ENCODE measurements at regions not wholly inside any gene's neighbourhood (a gene's known extent, or its start where the extent isn't known, plus 50 kb on each side); places are given as distances from the start of the nearest gene placed in this dataset.

GRCh38 chr2:8225266-8225665 is 456.6 kb upstream of the ID2 start:
- Histone ChIP-seq H3K27ac (ENCODE audit: insufficient read length, low read depth, low read length) (no peak overlapping the region), H3K27me3 (ENCODE audit: insufficient read depth, low read length) (no peaks in the 10 kb centered on the region), H3K79me1 (ENCODE audit: insufficient read depth, low read depth, low read length, poor library complexity, severe bottlenecking) (no peaks in the 10 kb centered on the region), H3T11ph (ENCODE audit: low read length) (no peak overlapping the region), H3K4me1 (ENCODE audit: insufficient read depth, low read length) (no peaks in the 10 kb centered on the region; the same call in 1 of the 2 replicates), H2AFZ (ENCODE audit: low read length) (no peak overlapping the region), H3K23ac (ENCODE audit: insufficient read length, low read depth, low read length) (no peak overlapping the region), H3K4ac (ENCODE audit: low read depth, low read length) (no peak overlapping the region), H2AK5ac (ENCODE audit: insufficient read length, low read length) (no peak overlapping the region), H4K8ac (replicated peaks; ENCODE audit: insufficient read length, low read depth, low read length) (no peak overlapping the region), H4K5ac (ENCODE audit: insufficient read length, low read depth, low read length) (no peak overlapping the region), H2BK5ac (ENCODE audit: insufficient read length, low read length) (no peak overlapping the region), H3K14ac (ENCODE audit: insufficient read depth, low read length) (no peak overlapping the region), H2BK15ac (ENCODE audit: low read depth, low read length) (no peak overlapping the region), H3K23me2 (ENCODE audit: insufficient read length, low read depth, low read length, poor library complexity, severe bottlenecking) (no peaks in the 10 kb centered on the region), H2BK20ac (ENCODE audit: low read depth, low read length, poor library complexity, severe bottlenecking) (no peak overlapping the region), H3K18ac (ENCODE audit: insufficient read length, low read depth, low read length) (no peak overlapping the region), H3K79me2 (ENCODE audit: insufficient read depth, low read length) (no peaks in the 10 kb centered on the region), H3K9me3 (ENCODE audit: control insufficient read depth, low read depth, low read length) (no peaks in the 10 kb centered on the region), H2BK120ac (ENCODE audit: low read depth, low read length, poor library complexity, severe bottlenecking) (no peak overlapping the region), H3K9ac (ENCODE audit: extremely low read depth, insufficient read length, low read length) (no peak overlapping the region), H3K56ac (ENCODE audit: insufficient read length, low read depth, low read length) (no peak overlapping the region), H3K4me2 (ENCODE audit: insufficient read depth, insufficient read length, low read length) (no peak overlapping the region), H4K20me1 (ENCODE audit: control insufficient read depth, insufficient read depth, insufficient read length) (no peaks in the 10 kb centered on the region), H4K91ac (ENCODE audit: insufficient read length, low read depth, low read length) (no peak overlapping the region), H2BK12ac (ENCODE audit: insufficient read length, low read depth, low read length) (no peak overlapping the region)
- TF ChIP-seq CTCF (conservative IDR thresholded peaks at IDR 0.05) = no peak
- no peaks in the 10 kb centered on the region; a peak in 1 of 5 replicates for H3K9me3 Mint-ChIP-seq
- peaks cover 3% of the 10 kb centered on the region; the same call in 1 of the 2 replicates for H3K27me3 Mint-ChIP-seq (ENCODE audit: low read depth)
- H3K36me3 Mint-ChIP-seq (ENCODE audit: insufficient read depth in 1 of 3, low read depth in 3 of 3) = no peaks in the 10 kb centered on the region; a peak in 2 of 7 replicates
- no CpG with 5 or more reads among the region's 5 CpGs for WGBS (ENCODE audit: extremely low coverage, insufficient read length, low lambda C conversion rate)
- no peak for DNase-seq
- H3K27ac Mint-ChIP-seq = no peak overlapping the region
- H3K4me3 Mint-ChIP-seq = no peak overlapping the region
- peaks cover 31 to 33% of the 10 kb centered on the region in 2 experiments for H3K4me1 Mint-ChIP-seq

Data from H9 (cell line).